Immature natural killer cell (primary cell): ENCODE measurements at regions not wholly inside any gene's neighbourhood (a gene's known extent, or its start where the extent isn't known, plus 50 kb on each side); places are given as distances from the start of the nearest gene placed in this dataset.
"Not testable (repeated sequence)": the region's sequence is repeated elsewhere in the genome, so short reads cannot be mapped to it uniquely, and the experiment has no call there.

Experiments used
- DNase-seq, 3 donors: peaks; one replicate each; pipeline ENCODE4 v3.0.0; 2022; ENCODE audit warnings: mixed read lengths in 1 of 3
- H3K27ac Mint-ChIP-seq, 6 donors: one replicate each; pipeline ENCODE4 v1.8.0; 2020; ENCODE audit warnings: mixed read lengths in 6 of 6, mild to moderate bottlenecking in 5 of 6, inconsistent platforms in 4 of 6, moderate library complexity in 3 of 6
- H3K27me3 Mint-ChIP-seq, 3 donors: one replicate each; pipeline ENCODE4 v1.8.0; 2020 to 2021; ENCODE audit warnings: low read depth in 3 of 3, mild to moderate bottlenecking in 3 of 3, mixed read lengths in 3 of 3, moderate library complexity in 3 of 3, inconsistent platforms in 1 of 3
- H3K36me3 Mint-ChIP-seq, 3 donors: one replicate each; pipeline ENCODE4 v1.8.0; 2020; ENCODE audit warnings: mixed read lengths in 3 of 3, inconsistent platforms in 2 of 3, mild to moderate bottlenecking in 2 of 3
- H3K4me1 Mint-ChIP-seq, 2 donors: one replicate each; pipeline ENCODE4 v1.8.0; 2020; ENCODE audit warnings: inconsistent platforms in 2 of 2, mild to moderate bottlenecking in 2 of 2, mixed read lengths in 2 of 2, moderate library complexity in 1 of 2
- H3K4me3 Mint-ChIP-seq, 5 donors: one replicate each; pipeline ENCODE4 v1.8.0; 2020; ENCODE audit warnings: mild to moderate bottlenecking in 5 of 5, mixed read lengths in 5 of 5, inconsistent platforms in 3 of 5, moderate library complexity in 3 of 5
- H3K9me3 Mint-ChIP-seq, 6 donors: one replicate each; pipeline ENCODE4 v1.8.0; 2020; ENCODE audit warnings: mild to moderate bottlenecking in 6 of 6, mixed read lengths in 6 of 6, inconsistent platforms in 4 of 6, moderate library complexity in 3 of 6

DNA sequence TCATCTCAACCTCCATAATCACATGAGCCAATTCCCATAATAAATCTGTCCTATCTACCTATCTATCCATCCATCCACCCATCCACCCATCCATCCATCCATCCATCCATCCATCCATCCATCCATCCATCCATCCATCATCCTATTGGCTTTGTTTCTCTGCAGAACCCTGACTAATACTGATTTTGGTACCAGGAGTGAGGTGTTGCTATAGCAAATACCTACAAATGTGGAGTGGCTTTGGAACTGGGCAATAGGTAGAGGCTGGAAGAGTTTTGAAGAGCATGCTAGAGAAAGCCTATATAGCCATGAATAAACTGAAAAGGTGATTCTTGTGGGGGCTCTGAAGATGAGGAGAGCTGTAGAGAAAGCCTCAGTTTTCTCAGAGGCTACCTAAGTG lies 88.7 kb upstream of the ANKRD28 start:
- Mint-ChIP-seq H3K27me3 (peaks cover 2 to 4% (median 3%) of the 10 kb centered on the region in 3 donors), H3K4me3 (no peak overlapping the region), H3K4me1 (no peaks in the 10 kb centered on the region), H3K36me3 (peaks cover 0 to 5% (median 0%) of the 10 kb centered on the region in 3 donors), H3K27ac (no peak overlapping the region), H3K9me3 (no peaks in the 10 kb centered on the region)
- no peak for DNase-seq

- Mint-ChIP-seq H3K4me3 (no peak overlapping the region), H3K9me3 (no peaks in the 10 kb centered on the region), H3K27me3 (peaks cover 2 to 4% (median 3%) of the 10 kb centered on the region in 3 donors), H3K36me3 (peaks cover 0 to 5% (median 0%) of the 10 kb centered on the region in 3 donors), H3K4me1 (no peaks in the 10 kb centered on the region), H3K27ac (no peak overlapping the region)
- DNase-seq, result no peak
Measured at GRCh38 chr3:15887261-15887660, 89.5 kb upstream of the ANKRD28 start.

- Mint-ChIP-seq H3K4me1 (no peaks in the 10 kb centered on the region), H3K9me3 (no peaks in the 10 kb centered on the region), H3K4me3 (no peak overlapping the region), H3K27me3 (peaks cover 2 to 4% (median 3%) of the 10 kb centered on the region in 3 donors), H3K36me3 (peaks cover 0 to 5% (median 0%) of the 10 kb centered on the region in 3 donors), H3K27ac (no peak overlapping the region)
- DNase-seq, result no peak
Measured at GRCh38 chr3:15889936-15890335, 92.2 kb upstream of the ANKRD28 start.

DNA sequence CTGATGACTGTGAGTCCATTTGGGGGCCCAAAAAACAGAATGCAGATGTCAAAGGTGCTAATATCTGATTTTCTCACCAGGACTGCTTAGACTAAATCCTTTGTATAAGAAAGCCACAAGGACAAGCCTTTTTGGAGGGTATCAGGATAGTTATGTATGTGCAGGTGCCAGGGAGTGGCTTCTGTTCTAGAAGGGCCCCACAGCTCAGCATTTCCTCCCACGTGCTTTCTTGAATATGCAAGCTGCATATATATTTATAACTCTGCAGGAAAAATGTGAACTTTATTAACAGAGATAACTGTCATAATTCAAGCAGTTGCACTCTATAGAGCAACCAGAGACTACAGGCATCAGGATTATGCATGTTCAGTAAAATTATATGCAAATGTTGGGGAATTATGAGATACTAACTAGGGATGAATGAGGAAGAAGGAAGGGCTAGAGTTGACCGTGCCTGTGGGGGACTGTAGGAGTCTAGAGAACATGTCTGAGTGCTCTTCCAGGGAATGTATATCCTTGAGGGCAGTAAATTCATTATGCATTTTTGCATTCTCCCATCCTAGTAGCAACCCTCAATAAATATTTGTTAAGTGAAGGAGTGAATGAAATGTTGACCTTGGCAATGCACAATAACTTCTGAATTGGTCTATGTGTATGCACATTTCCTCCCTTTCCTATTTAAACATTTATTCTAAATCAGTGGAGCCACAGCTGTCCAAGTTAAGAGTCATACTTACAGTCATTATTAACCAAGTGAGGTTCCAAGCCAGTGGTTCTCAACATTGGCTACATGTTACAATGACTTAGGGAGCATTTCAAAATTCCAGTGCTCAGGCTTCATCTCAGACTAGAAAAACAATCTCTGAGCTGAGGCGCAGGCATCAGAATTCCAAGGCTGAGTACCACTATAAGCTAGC lies 94.8 kb upstream of the ANKRD28 start:
- DNase-seq, result no peak
- Mint-ChIP-seq H3K27ac (no peak overlapping the region), H3K9me3 (no peaks in the 10 kb centered on the region), H3K36me3 (no peaks in the 10 kb centered on the region), H3K4me1 (peaks cover 7 to 8% of the 10 kb centered on the region in 2 donors), H3K27me3 (peaks cover 0 to 2% (median 0%) of the 10 kb centered on the region in 3 donors), H3K4me3 (no peak overlapping the region)

GRCh38 chr3:15894382-15894781 lies 96.6 kb upstream of the ANKRD28 start:
- no peak overlapping the region for H3K27ac Mint-ChIP-seq
- H3K27me3 Mint-ChIP-seq, result no peaks in the 10 kb centered on the region
- H3K9me3 Mint-ChIP-seq, result peaks cover 0 to 2% (median 0%) of the 10 kb centered on the region in 6 donors
- no peak for DNase-seq
- H3K4me3 Mint-ChIP-seq, result no peak overlapping the region
- peaks cover 7 to 8% of the 10 kb centered on the region in 2 donors for H3K4me1 Mint-ChIP-seq
- no peaks in the 10 kb centered on the region for H3K36me3 Mint-ChIP-seq

DNA sequence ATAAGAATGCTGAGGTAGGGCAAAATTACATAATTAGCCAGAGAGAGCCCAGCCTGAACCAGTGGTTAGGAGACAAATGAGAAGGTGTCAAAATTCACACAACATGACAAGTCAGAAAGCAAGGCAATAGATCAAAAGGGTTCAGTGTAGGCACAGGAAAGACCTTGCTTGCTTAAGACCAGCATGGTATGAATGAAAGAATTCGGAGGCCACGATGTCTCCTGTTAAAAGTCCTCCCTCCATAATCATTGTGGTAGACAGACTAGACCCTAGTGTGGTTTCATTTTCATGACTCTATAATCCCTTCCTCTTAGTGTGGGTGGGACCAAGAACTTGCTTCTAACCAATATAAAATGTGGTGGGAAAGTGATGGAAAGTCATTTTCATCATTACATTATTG lies 98.7 kb upstream of the ANKRD28 start:
- Mint-ChIP-seq H3K4me3 (no peak overlapping the region), H3K27ac (no peak overlapping the region), H3K4me1 (peaks cover 7 to 8% of the 10 kb centered on the region in 2 donors)

GRCh38 chr3:15899388-15899787 lies 101.6 kb upstream of the ANKRD28 start:
- no peak for DNase-seq
- no peak overlapping the region for H3K27ac Mint-ChIP-seq
- no peak overlapping the region for H3K4me3 Mint-ChIP-seq
- H3K9me3 Mint-ChIP-seq, result peaks cover 0 to 2% (median 0%) of the 10 kb centered on the region in 6 donors
- peaks cover 7 to 8% of the 10 kb centered on the region in 2 donors for H3K4me1 Mint-ChIP-seq
- H3K36me3 Mint-ChIP-seq, result no peaks in the 10 kb centered on the region
- H3K27me3 Mint-ChIP-seq, result no peaks in the 10 kb centered on the region

More for the DNA sequence above, 98.7 kb upstream of the ANKRD28 start:
- Mint-ChIP-seq H3K27me3 (no peaks in the 10 kb centered on the region), H3K9me3 (peaks cover 0 to 2% (median 0%) of the 10 kb centered on the region in 6 donors), H3K36me3 (no peaks in the 10 kb centered on the region)
- no peak for DNase-seq

DNA sequence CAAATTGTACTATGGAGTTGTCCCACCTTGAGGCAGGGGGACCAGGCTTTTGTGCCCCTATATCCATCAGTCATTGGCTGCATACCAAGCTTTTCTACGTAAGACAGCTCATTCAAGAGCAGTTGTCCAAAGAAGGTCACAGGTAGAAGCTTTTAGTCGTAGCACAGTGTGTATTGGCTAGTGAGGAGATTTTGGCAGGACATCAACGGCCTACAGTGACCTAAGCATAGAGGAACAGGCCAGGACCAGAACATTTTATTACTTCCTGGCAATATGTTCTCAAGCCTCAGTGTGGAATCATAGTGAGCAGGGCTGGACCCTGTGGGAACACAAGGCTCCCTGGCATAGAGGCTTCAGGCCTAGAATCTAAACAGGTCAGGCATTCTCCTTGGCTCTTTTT lies 105.4 kb upstream of the ANKRD28 start:
- H3K9me3 Mint-ChIP-seq, result no peaks in the 10 kb centered on the region
- no peak overlapping the region for H3K4me3 Mint-ChIP-seq
- no peak for DNase-seq
- no peaks in the 10 kb centered on the region for H3K27me3 Mint-ChIP-seq
- no peaks in the 10 kb centered on the region for H3K36me3 Mint-ChIP-seq
- no peak overlapping the region for H3K27ac Mint-ChIP-seq
- H3K4me1 Mint-ChIP-seq, result no peaks in the 10 kb centered on the region

DNA sequence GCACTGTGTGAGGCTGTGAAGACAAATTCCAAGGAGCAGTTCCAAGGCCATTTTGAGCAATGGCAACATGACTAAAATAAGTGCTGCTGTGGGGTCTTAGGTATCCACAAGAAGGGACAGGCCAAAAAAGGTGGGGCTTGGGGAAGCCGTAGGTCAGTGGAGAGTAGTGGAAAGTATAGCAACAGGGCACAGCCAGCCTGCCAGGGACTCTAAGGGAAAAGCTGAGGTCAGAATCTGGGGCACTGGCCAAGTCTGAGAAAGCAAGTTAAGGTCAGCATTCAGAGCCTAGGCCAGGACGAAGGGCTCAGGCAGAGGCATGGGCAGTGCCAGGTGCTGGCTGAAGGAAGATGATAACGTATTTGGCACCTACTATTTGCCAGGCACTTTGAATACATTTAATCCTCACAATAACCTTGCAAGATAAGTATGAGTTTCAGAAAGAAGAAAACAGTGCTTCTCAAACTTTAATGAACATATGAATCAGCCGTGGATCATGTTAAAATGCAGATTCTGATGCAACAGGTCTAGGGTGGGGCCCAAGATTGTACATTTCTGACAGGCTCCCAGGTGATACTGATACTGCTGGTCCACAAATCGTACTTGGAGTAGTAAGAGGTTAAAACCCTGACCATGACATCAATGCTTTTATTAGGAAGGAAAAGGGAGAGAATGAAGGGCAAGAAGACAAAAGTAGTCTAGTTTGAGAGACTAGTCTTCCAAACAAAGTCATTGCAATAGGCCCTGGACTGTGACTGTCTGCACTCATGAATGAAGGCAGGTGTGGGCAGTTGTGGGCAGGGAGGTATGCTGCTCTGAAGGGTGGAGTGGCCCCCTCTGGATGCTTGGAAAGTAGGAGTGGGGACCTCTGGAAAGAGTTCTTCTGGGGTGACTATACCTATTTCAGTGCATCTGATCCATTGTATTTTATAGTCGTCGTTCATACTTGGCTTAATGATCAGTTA lies 106.3 kb upstream of the ANKRD28 start:
- H3K27ac Mint-ChIP-seq, result peak overlapping the region in 1 of 6 donors; percentile 38
- H3K9me3 Mint-ChIP-seq, result no peaks in the 10 kb centered on the region

DNA sequence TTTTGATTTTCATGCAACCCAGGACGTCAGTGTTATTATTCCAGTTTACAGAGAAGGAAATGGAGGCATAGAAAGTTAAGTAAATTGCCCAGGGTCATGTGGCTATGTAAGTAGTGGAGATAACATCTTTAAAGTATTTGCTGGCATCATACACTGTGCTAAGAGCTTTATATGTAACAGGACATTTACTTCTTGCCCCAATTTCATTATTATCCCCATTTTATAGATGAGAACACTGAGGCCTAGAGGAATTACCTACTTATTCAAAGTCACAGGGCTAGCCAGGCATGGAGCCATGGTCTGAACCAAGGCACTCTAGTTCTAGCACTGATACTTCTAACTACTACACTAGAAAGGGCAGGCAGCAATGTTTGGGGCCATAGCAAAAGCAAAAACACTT lies 107.3 kb upstream of the ANKRD28 start:
- peaks cover 0 to 3% (median 0%) of the 10 kb centered on the region in 3 donors for H3K27me3 Mint-ChIP-seq
- H3K9me3 Mint-ChIP-seq, result peaks cover 0 to 3% (median 0%) of the 10 kb centered on the region in 6 donors
- H3K27ac Mint-ChIP-seq, result no peak overlapping the region
- no peaks in the 10 kb centered on the region for H3K4me1 Mint-ChIP-seq
- H3K36me3 Mint-ChIP-seq, result no peaks in the 10 kb centered on the region
- DNase-seq, result no peak
- H3K4me3 Mint-ChIP-seq, result no peak overlapping the region

More for the DNA sequence above, 106.3 kb upstream of the ANKRD28 start:
- no peak for DNase-seq
- Mint-ChIP-seq H3K4me1 (no peaks in the 10 kb centered on the region), H3K36me3 (no peaks in the 10 kb centered on the region), H3K4me3 (no peak overlapping the region), H3K27me3 (no peaks in the 10 kb centered on the region)

- not testable (repeated sequence) for H3K9me3 Mint-ChIP-seq
Measured at GRCh38 chr3:15907403-15907802, 109.6 kb upstream of the ANKRD28 start.

DNA sequence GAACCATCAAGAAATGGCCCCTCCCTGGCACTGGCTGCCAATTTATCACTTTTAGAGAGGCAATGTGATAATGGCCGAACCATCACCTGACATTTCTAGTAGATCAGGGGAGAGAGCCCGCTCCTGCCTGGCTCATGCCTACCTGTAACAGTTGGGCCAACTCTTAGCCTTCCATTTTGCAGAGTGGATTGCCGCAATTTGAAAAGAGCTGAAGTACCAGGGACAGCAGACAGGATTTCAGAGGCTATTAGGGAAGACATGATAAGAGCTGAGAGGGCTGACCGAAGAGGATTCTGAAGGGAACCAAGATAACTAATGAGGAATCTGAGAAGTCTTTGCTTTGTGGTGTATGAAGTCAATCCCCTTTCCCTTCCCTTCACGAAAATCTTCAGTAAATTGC lies 121.2 kb upstream of the ANKRD28 start:
- DNase-seq, result no peak
- H3K27me3 Mint-ChIP-seq, result peaks cover 0 to 10% (median 0%) of the 10 kb centered on the region in 3 donors
- H3K4me1 Mint-ChIP-seq, result no peaks in the 10 kb centered on the region
- no peaks in the 10 kb centered on the region for H3K9me3 Mint-ChIP-seq
- no peak overlapping the region for H3K4me3 Mint-ChIP-seq
- H3K36me3 Mint-ChIP-seq, result peaks cover 0 to under 1% (median under 1%) of the 10 kb centered on the region in 3 donors
- no peak overlapping the region for H3K27ac Mint-ChIP-seq

More at GRCh38 chr3:15907403-15907802, 109.6 kb upstream of the ANKRD28 start:
- H3K4me1 Mint-ChIP-seq, H3K27me3 Mint-ChIP-seq, DNase-seq, H3K4me3 Mint-ChIP-seq, H3K36me3 Mint-ChIP-seq, H3K27ac Mint-ChIP-seq: not testable (repeated sequence)

- no peak overlapping the region for H3K4me3 Mint-ChIP-seq
- DNase-seq, result no peak
- peaks cover 0 to 9% (median under 1%) of the 10 kb centered on the region in 3 donors for H3K27me3 Mint-ChIP-seq
- no peaks in the 10 kb centered on the region for H3K36me3 Mint-ChIP-seq
- no peaks in the 10 kb centered on the region for H3K9me3 Mint-ChIP-seq
- H3K27ac Mint-ChIP-seq, result no peak overlapping the region
- H3K4me1 Mint-ChIP-seq, result no peaks in the 10 kb centered on the region
Measured at GRCh38 chr3:15919971-15920370, 122.2 kb upstream of the ANKRD28 start.
